Neural progenitor cell (in vitro differentiated cells): ENCODE measurements at regions not wholly inside any gene's neighbourhood (a gene's known extent, or its start where the extent isn't known, plus 50 kb on each side); places are given as distances from the start of the nearest gene placed in this dataset.

ENCODE experiments used
- CTCF ChIP-seq: fragments of 200-600 bp; sonication (generic); IDR thresholded peaks from 2 replicates; pipeline ENCODE4 v1.5.1; 2017; ENCODE audit warnings: antibody characterized with exemption, mild to moderate bottlenecking
- EZH2 ChIP-seq: fragments of 200-600 bp; sonication (generic); IDR thresholded peaks from 2 replicates; pipeline ENCODE4 v1.6.1; 2017; ENCODE audit warnings: antibody characterized with exemption, mild to moderate bottlenecking, moderate library complexity

GRCh38 chr19:30236587-30236986 is 135.6 kb upstream of the ZNF536 start:
- no peak for TF ChIP-seq CTCF
- no peak for TF ChIP-seq EZH2
